Body of pancreas (tissue), 4 donors: ENCODE measurements at regions not wholly inside any gene's neighbourhood (a gene's known extent, or its start where the extent isn't known, plus 50 kb on each side); places are given as distances from the start of the nearest gene placed in this dataset.

Experiments used
- CTCF ChIP-seq, 7 experiments: fragments of 450-650 bp in 4 of 7; fragments of 200-600 bp in 3 of 7; sonication (generic) in 3 of 7; IDR thresholded peaks; one replicate each; pipeline ENCODE4 v1.5.1; 2016 to 2019; ENCODE audit warnings: antibody characterized with exemption in 7 of 7
- POLR2A ChIP-seq, 3 donors: fragments of 450-650 bp; IDR thresholded peaks; one replicate each; pipeline ENCODE4 v1.6.1; 2016; ENCODE audit warnings: antibody characterized with exemption in 3 of 3, mild to moderate bottlenecking in 2 of 3

GRCh38 chr3:176302271-176302670, 895.0 kb downstream of the TBL1XR1 start:
- TF ChIP-seq CTCF (IDR thresholded peaks at IDR 0.05) (no peak), POLR2A (IDR thresholded peaks at IDR 0.05) (no peak)
